ENCODE measurements at regions not wholly inside any gene's neighbourhood (a gene's known extent, or its start where the extent isn't known, plus 50 kb on each side); places are given as distances from the start of the nearest gene placed in this dataset.
A peak's percentile ranks its signal among the peaks of the same experiment; 100 is the strongest.

DNA sequence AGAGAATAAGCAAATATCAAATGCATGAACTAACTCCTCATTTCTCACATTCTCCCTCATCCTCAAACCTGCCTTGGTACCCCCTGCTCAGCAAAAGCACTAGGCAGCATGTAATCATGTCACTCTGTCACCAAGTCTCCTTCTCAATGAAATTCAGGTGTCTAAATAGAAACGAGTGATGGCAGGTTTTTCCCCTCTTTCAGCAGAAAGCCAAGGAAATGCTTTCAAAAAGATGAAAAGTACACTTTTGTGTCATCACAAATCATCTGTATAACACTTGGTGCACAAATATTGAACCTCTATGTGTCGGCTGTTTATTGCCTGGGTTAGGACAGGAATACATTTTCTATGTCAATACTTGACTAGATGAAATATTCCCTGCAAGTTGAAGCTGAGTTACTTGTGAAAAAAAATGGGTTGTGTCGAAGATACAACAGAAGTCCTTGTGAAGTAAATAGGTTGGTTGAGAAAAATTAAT, 285.1 kb upstream of the MAGEB18 start:
- H3K4me1 ChIP-seq = no peaks in the 10 kb centered on the region
- H3K36me3 ChIP-seq = no peaks in the 10 kb centered on the region
- H3K27me3 ChIP-seq = peaks cover 0 to 10% of the 10 kb centered on the region in 2 donors
- no peak for ATAC-seq
- TF ChIP-seq POLR2A (IDR thresholded peaks at IDR 0.05) = no peak
- TF ChIP-seq, protein P1, sequence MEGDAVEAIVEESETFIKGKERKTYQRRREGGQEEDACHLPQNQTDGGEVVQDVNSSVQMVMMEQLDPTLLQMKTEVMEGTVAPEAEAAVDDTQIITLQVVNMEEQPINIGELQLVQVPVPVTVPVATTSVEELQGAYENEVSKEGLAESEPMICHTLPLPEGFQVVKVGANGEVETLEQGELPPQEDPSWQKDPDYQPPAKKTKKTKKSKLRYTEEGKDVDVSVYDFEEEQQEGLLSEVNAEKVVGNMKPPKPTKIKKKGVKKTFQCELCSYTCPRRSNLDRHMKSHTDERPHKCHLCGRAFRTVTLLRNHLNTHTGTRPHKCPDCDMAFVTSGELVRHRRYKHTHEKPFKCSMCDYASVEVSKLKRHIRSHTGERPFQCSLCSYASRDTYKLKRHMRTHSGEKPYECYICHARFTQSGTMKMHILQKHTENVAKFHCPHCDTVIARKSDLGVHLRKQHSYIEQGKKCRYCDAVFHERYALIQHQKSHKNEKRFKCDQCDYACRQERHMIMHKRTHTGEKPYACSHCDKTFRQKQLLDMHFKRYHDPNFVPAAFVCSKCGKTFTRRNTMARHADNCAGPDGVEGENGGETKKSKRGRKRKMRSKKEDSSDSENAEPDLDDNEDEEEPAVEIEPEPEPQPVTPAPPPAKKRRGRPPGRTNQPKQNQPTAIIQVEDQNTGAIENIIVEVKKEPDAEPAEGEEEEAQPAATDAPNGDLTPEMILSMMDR (IDR thresholded peaks at IDR 0.05) = no peak
- no peak overlapping the region for H3K27ac ChIP-seq
- no peak overlapping the region for H3K4me3 ChIP-seq
- intact Hi-C loops (cut with DNase I) = no loop called here
- WGBS (ENCODE audit: insufficient coverage, low coverage, low lambda C conversion rate, missing lambda C conversion rate) = 17% methylated on average over 3 of the region's 3 CpGs
- DNase-seq = no peak
- no peaks in the 10 kb centered on the region for H3K9me3 ChIP-seq

DNA sequence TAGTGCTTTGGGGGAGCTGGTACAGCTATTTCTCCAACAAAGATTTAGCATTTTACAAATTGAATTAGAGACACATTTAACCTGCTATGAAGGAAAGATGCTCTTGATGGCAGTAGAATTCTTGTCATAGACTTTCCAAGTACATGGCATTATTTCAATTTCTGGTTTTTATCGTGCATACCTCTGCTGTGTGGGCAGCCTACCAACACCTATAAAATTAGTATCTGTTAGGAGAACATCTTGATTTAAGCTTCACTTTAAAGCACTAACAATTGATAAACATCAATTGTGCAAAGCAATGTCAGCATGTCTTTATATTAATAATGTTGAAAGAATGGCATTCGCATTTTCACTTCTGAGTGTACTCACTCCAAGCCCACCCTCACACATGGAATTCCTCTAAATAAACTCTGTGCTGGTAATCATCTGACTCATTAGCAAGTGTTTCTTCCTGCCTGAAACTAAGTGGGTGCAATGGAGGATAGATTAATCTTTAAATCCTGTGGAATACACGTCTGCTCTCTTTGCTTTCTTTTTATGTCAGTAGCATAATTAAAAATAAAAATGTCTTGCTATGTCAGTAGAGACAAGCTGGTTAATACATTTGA, 279.8 kb upstream of the MAGEB18 start:
- DNase-seq = no peak

DNA sequence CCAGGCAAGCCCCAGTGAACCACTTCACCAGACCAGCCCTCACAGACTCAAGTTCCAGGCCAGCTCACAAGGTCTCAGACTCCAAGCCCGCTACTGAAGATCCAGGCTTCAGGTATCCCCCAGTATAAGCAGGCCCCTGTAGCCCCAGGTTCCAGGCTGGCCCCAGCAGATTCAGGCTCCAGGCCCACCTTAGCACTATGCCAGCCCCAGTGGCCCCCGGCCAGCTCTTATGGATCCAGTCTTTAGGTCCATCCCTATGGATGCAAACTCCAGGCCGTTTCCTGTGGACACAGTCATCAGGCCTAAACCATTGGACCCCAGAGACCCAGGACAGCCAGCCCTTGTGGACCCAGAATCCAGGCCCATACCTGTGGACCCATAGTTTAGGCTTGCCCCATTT, 277.8 kb upstream of the MAGEB18 start:
- no peaks in the 10 kb centered on the region for H3K36me3 ChIP-seq
- no peak overlapping the region for H3K27ac ChIP-seq
- DNase-seq = no peak
- H3K4me1 ChIP-seq = no peaks in the 10 kb centered on the region
- WGBS (ENCODE audit: insufficient coverage, low coverage, low lambda C conversion rate, missing lambda C conversion rate) = 13% methylated on average over 1 of the region's 3 CpGs
- intact Hi-C loops (cut with DNase I) = no loop called here
- H3K4me3 ChIP-seq = no peak overlapping the region
- H3K9me3 ChIP-seq = no peaks in the 10 kb centered on the region
- peak in 1 of 4 donors; percentile 27 for ATAC-seq
- no peaks in the 10 kb centered on the region for H3K27me3 ChIP-seq
- TF ChIP-seq, protein P1 (IDR thresholded peaks at IDR 0.05) = no peak
- TF ChIP-seq POLR2A (IDR thresholded peaks at IDR 0.05) = no peak

More for the DNA sequence above, 279.8 kb upstream of the MAGEB18 start:
- H3K9me3 ChIP-seq = no peaks in the 10 kb centered on the region
- intact Hi-C loops (cut with DNase I) = no loop called here
- TF ChIP-seq POLR2A (IDR thresholded peaks at IDR 0.05) = no peak
- TF ChIP-seq, protein P1 (IDR thresholded peaks at IDR 0.05) = no peak
- H3K27me3 ChIP-seq = no peaks in the 10 kb centered on the region
- H3K27ac ChIP-seq = no peak overlapping the region
- H3K4me1 ChIP-seq = no peaks in the 10 kb centered on the region
- no peaks in the 10 kb centered on the region for H3K36me3 ChIP-seq
- H3K4me3 ChIP-seq = no peak overlapping the region
- ATAC-seq = no peak
- WGBS (ENCODE audit: insufficient coverage, low coverage, low lambda C conversion rate, missing lambda C conversion rate) = 43% methylated on average over 3 of the region's 3 CpGs

DNA sequence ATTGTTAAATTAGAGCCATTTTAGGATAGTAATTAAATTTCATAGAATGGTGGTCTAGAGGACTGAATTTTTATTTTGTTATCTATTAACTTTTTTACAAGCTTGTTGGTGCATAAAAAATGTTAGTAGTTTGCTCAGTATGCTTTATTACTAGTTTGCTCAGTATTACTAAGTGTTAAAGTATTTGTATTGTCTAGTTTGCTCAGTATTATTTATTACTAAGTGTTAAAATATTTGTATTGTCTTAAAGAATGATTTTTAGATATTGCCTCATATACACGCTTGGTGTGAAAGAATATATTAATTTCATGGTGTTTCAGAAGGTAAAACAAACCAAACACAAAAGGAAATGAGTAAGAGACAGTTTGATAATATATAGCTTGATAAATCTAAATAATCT, 268.4 kb upstream of the MAGEB18 start:
- TF ChIP-seq, protein P1 (IDR thresholded peaks at IDR 0.05) = no peak
- TF ChIP-seq POLR2A (IDR thresholded peaks at IDR 0.05) = no peak
- H3K27me3 ChIP-seq = no peaks in the 10 kb centered on the region
- 41% methylated on average over 1 of the region's 1 CpG for WGBS (ENCODE audit: insufficient coverage, low coverage, low lambda C conversion rate, missing lambda C conversion rate)
- no peak overlapping the region for H3K27ac ChIP-seq
- H3K4me3 ChIP-seq = no peak overlapping the region
- DNase-seq (no peak), ATAC-seq (no peak)
- no peaks in the 10 kb centered on the region for H3K9me3 ChIP-seq
- intact Hi-C loops (cut with DNase I) = no loop called here
- H3K36me3 ChIP-seq = no peaks in the 10 kb centered on the region
- no peaks in the 10 kb centered on the region for H3K4me1 ChIP-seq

DNA sequence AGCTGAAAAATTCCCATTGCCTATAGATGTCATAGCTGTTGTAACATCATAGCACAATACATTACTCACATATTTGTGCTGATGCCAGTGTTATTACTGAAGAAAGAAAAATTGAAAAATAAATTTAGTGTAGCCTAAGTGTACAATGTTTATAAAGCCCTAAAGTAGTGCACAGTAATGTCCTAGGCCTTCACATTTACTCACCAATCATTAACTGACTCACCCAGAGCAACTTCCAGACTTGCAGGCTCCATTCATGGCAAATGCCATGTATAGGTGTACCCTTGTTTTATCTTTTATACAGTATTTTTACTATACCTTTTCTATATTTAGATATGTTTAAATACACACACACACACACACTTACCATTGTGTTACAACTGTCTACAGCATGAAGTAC, 265.4 kb upstream of the MAGEB18 start:
- no peak for TF ChIP-seq POLR2A (IDR thresholded peaks at IDR 0.05)
- TF ChIP-seq, protein P1 (IDR thresholded peaks at IDR 0.05) = no peak
- intact Hi-C loops (cut with DNase I) = no loop called here

More for the DNA sequence above, 265.4 kb upstream of the MAGEB18 start:
- no peaks in the 10 kb centered on the region for H3K27me3 ChIP-seq
- no peaks in the 10 kb centered on the region for H3K36me3 ChIP-seq
- no peak overlapping the region for H3K4me3 ChIP-seq
- no peaks in the 10 kb centered on the region for H3K4me1 ChIP-seq
- ATAC-seq (no peak), DNase-seq (no peak)
- no peak overlapping the region for H3K27ac ChIP-seq
- no peaks in the 10 kb centered on the region for H3K9me3 ChIP-seq

Measured in right lobe of liver (tissue), 6 donors.